Small intestine (tissue), 7 donors: ENCODE measurements at regions not wholly inside any gene's neighbourhood (a gene's known extent, or its start where the extent isn't known, plus 50 kb on each side); places are given as distances from the start of the nearest gene placed in this dataset.
"Not testable (repeated sequence)": the region's sequence is repeated elsewhere in the genome, so short reads cannot be mapped to it uniquely, and the experiment has no call there.

Source experiments
- DNase-seq, 2 donors: peaks; one replicate each; pipeline versions ENCODE4 v3.0.0 to v3.0.0-alpha.2; 2013
- FAIRE-seq: peaks from 2 replicates; lab custom pipeline; 2012; peaks lifted over from hg19 to GRCh38; lab: Jason Lieb, UNC
- H3K27ac ChIP-seq, 3 donors: one replicate each; pipeline ENCODE4 v1.5.1; 2013; ENCODE audit warnings: low read length in 2 of 3, mild to moderate bottlenecking in 2 of 3, control low read depth in 1 of 3, inconsistent platforms in 1 of 3, low read depth in 1 of 3, moderate library complexity in 1 of 3
- H3K27me3 ChIP-seq, 3 donors: one replicate each; pipeline ENCODE4 v1.6.1; 2013; ENCODE audit warnings: low read length in 3 of 3, inconsistent platforms in 1 of 3; ENCODE audit not compliant: control insufficient read depth in 3 of 3, insufficient read depth in 3 of 3
- H3K36me3 ChIP-seq, 3 donors: one replicate each; pipeline ENCODE4 v1.6.1; 2013; ENCODE audit warnings: low read length in 3 of 3, inconsistent platforms in 1 of 3, low read depth in 1 of 3, mild to moderate bottlenecking in 1 of 3, moderate library complexity in 1 of 3; ENCODE audit not compliant: control insufficient read depth in 3 of 3, insufficient read depth in 2 of 3
- H3K4me1 ChIP-seq, 3 donors: one replicate each; pipeline ENCODE4 v1.6.1; 2013; ENCODE audit warnings: low read length in 2 of 3, inconsistent platforms in 1 of 3, low read depth in 1 of 3, mild to moderate bottlenecking in 1 of 3, moderate library complexity in 1 of 3; ENCODE audit not compliant: control insufficient read depth in 3 of 3, insufficient read depth in 2 of 3
- H3K4me3 ChIP-seq, 3 donors: one replicate each; pipeline ENCODE4 v1.5.1; 2013; ENCODE audit warnings: low read length in 3 of 3, control low read depth in 1 of 3, inconsistent platforms in 1 of 3, low read depth in 1 of 3, mild to moderate bottlenecking in 1 of 3, moderate library complexity in 1 of 3
- H3K9me3 ChIP-seq, 2 donors: one replicate each; pipeline ENCODE4 v1.6.1; 2013; ENCODE audit warnings: low read depth in 1 of 2, low read length in 1 of 2; ENCODE audit not compliant: control insufficient read depth in 2 of 2, insufficient read depth in 1 of 2
- WGBS, 3 donors: extraction: QIAGEN DNeasy Blood & Tissue Kit; methylation state at CpG; one replicate each; pipeline ENCODE4 v1.1.7; 2013; 5-methylcytosine and 5-hydroxymethylcytosine counted together
- donor health status: healthy with polysubstance abuse.
- donor health status: control.
- donor health status: control.
- donor health status: Bipolar disorder and iron deficiency.
- donor health status: healthy.

DNA sequence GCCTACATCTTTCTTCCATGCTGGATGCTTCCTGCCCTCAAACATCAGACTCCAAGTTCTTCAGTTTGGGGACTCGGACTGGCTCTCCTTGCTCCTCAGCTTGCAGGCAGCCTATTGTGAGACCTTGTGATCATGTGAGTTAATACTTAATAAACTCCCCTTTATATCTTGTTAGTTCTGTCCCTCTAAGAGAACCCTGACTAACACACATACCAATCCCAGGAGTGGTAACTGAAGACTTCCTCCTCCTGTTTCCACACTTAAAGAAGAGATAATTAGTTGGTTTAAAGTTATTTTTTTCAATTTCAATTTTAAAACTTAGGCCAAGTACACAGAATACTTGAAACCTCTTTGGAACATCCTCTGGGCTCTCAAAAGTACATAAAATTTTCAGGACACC lies 294.2 kb upstream of the SGK1 start:
- H3K4me1 ChIP-seq, H3K36me3 ChIP-seq, H3K4me3 ChIP-seq, H3K27me3 ChIP-seq, H3K9me3 ChIP-seq, DNase-seq, FAIRE-seq, H3K27ac ChIP-seq: not testable (repeated sequence)
- WGBS, 3 donors = 85 to 92% (median 89%) methylated on average over 1 of the region's 1 CpG

DNA sequence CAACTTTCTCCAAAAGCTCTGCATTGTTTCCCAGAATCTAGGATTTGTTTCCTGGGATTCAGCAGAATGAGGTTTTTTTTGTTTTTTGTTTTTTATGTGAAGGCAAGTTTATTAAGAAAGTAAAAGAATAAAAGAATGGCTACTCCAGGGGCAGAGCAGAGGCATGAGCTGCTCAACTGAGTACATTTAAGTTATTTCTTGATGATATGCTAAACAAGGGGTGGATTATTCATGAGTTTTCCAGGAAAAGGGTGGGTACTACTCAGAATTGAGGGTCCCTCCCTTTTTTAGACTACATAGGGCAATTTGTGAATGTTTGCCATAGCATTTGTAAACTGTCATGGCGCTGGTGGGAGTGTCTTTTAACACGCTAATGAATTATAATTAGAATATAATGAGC lies 292.5 kb upstream of the SGK1 start:
- H3K27ac ChIP-seq = no peak overlapping the region
- no peaks in the 10 kb centered on the region for H3K27me3 ChIP-seq
- no peak overlapping the region for H3K4me3 ChIP-seq
- WGBS, 3 donors = 87 to 96% (median 93%) methylated on average over 2 of the region's 2 CpGs
- no peaks in the 10 kb centered on the region for H3K36me3 ChIP-seq
- DNase-seq (no peak), FAIRE-seq (no peak)
- no peaks in the 10 kb centered on the region for H3K4me1 ChIP-seq
- no peaks in the 10 kb centered on the region for H3K9me3 ChIP-seq

DNA sequence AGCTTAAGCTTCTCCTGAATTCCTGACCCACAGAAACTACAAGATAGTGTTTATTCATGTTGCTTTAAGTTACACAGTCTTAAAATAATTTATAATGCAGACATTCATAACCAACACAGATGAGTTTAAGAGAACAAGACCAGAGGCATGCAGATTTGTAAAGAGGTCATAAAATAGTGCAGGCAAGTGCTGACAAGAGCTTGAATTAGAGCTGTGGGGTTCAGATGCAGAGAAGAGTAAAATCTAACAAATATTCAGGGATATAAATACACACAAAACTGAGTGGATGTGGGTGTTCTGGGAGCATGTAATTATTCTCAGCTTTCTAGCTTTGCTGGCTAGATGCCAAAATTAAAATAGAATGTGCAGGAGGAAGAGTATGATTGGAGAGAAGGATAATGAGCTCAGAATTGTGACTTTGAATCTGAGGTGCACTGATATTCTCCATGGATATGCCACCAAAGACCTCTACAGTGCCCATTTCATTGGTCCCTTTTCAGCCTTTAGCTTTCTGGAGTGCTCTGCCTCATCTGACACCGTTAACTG lies 291.9 kb upstream of the SGK1 start:
- 73 to 95% (median 89%) methylated on average over 1 of the region's 1 CpG for WGBS, 3 donors
- no peaks in the 10 kb centered on the region for H3K9me3 ChIP-seq
- H3K27me3 ChIP-seq = no peaks in the 10 kb centered on the region
- no peak overlapping the region for H3K4me3 ChIP-seq
- no peak for FAIRE-seq
- DNase-seq = no peak
- no peak overlapping the region for H3K27ac ChIP-seq
- no peaks in the 10 kb centered on the region for H3K36me3 ChIP-seq
- no peaks in the 10 kb centered on the region for H3K4me1 ChIP-seq

DNA sequence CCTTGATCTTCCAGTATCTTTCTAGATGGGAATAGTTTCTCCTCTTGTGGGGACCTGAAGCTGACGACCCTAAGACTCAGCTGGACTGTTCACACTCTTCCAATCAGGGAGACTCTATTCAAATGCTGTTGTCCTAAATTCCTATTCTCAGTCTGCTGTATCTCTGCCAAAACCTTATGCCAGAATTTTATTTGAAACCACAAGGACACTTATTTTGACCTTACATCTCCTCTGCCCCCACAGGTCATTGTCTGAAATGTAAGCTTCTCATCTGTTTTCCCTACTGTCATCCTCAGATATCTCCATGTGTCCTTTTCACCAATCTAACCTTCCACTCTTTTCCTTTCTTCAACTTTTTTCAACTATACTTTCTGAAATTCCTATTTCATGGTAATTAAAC lies 289.5 kb upstream of the SGK1 start:
- Histone ChIP-seq H3K9me3 (no peaks in the 10 kb centered on the region), H3K27ac (no peak overlapping the region), H3K4me3 (no peak overlapping the region), H3K36me3 (no peaks in the 10 kb centered on the region), H3K27me3 (no peaks in the 10 kb centered on the region), H3K4me1 (no peaks in the 10 kb centered on the region)
- DNase-seq (no peak), FAIRE-seq (no peak)
- 75 to 80% (median 79%) methylated on average over 1 of the region's 1 CpG for WGBS, 3 donors

DNA sequence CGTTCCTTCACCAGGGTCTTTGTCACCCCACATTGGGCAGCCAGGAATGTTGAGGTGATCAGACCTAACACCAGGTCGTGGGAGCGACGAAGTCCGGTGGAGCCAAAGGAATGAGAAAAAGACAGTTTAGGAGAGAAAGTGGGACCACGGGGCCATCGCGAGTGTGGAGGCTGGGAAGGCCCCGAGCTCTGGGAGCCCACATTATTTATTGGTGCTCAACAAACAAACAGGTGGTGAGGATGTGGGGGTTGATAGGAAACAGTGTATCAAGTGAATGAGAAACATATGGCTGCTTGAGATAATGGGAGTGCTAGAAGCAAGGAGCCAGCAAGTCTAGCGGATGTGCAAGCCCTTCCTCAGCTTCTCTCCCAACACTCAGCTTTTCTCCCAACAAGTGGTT lies 287.1 kb upstream of the SGK1 start:
- DNase-seq (no peak), FAIRE-seq (no peak)
- Histone ChIP-seq H3K4me1 (no peaks in the 10 kb centered on the region), H3K27ac (no peak overlapping the region), H3K9me3 (peaks cover 0 to 5% of the 10 kb centered on the region in 2 donors), H3K27me3 (no peaks in the 10 kb centered on the region), H3K36me3 (no peaks in the 10 kb centered on the region), H3K4me3 (no peak overlapping the region)
- 90 to 94% (median 91%) methylated on average over 10 of the region's 10 CpGs for WGBS, 3 donors

DNA sequence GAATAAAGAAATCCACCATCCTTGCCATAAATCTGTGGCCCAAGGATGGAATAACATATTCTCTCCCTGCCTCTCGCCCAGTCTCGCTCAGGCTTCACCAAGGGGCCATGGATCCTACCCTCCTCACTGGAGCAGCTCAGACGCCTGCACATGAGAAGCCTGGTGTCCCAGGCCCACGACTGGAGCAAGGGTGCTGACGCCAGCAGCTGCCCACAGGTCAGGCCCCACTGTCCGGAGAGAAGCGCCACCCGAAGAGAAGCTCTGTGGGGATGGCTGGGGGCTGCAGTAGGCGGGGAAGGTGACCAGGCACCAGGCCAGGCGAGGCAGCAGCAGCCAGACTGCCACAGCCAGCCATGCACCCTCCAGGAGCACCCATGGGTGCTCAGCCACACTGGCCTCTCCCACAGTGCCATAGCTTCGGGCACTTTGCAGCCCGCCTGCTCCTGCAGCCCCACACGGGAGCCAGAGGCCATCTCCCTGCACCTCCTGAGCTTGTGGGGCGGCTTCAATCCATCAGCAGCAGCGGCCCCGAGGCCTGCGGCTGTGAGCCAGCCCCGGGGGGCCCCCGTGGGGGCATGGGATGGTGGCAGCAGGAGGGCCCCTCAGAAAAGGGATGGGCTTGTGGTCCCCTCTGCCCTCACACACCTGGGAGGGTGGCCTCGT lies 286.2 kb upstream of the SGK1 start:
- WGBS, 3 donors = 83 to 87% (median 83%) methylated on average over 18 to 20 of the region's 20 CpGs
- H3K9me3 ChIP-seq = peaks cover 0 to 5% of the 10 kb centered on the region in 2 donors
- FAIRE-seq = no peak
- H3K27me3 ChIP-seq = no peaks in the 10 kb centered on the region
- H3K27ac ChIP-seq = no peak overlapping the region
- H3K4me3 ChIP-seq = no peak overlapping the region
- H3K36me3 ChIP-seq = no peaks in the 10 kb centered on the region
- H3K4me1 ChIP-seq = no peaks in the 10 kb centered on the region
- DNase-seq = no peak

DNA sequence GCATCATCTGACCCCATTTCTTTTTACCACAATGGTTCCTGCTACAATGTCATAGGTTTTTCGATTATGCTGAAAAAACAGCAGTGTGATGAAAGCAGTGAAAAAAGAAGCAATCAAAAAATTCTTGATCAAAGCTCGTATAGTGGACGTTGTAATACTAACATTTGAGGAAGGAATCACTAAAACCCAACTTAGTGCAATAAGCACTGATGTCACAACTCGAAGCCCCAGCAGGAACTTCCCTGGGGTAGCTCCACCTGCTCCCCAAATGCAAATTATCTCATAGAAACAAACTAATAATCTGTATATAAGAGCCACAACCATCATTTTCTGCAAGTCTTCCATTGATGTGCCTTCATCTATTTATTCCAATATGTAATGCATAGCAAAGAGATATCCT lies 285.6 kb upstream of the SGK1 start:
- Histone ChIP-seq H3K27ac (no peak overlapping the region), H3K27me3 (no peaks in the 10 kb centered on the region), H3K36me3 (no peaks in the 10 kb centered on the region), H3K4me1 (no peaks in the 10 kb centered on the region), H3K9me3 (peaks cover 0 to 5% of the 10 kb centered on the region in 2 donors), H3K4me3 (no peak overlapping the region)
- no peak for DNase-seq
- WGBS, 3 donors = 84 to 85% (median 84%) methylated on average over 4 of the region's 4 CpGs
- no peak for FAIRE-seq

DNA sequence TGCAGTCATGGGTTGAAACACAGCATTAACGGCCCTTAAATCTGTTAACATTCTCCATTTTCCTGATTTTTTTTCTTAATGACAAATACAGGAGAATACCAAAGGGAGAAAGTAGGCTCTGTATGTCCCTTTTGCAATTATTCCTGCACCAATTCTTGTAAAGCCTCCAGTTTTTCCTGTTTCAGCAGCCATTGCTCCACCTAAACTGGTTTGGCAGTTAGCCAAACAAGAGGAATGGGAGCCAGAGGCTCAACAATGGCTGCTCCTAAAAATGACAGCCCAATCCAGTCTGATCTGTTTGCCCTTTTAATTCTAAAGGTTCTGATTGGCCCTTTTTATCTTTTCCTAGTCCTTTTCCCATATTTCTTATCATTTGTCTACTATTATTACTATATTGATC lies 284.2 kb upstream of the SGK1 start:
- no peak overlapping the region for H3K4me3 ChIP-seq
- no peak overlapping the region for H3K27ac ChIP-seq
- no peaks in the 10 kb centered on the region for H3K36me3 ChIP-seq
- H3K9me3 ChIP-seq = peaks cover 0 to 5% of the 10 kb centered on the region in 2 donors
- no peak for FAIRE-seq
- H3K4me1 ChIP-seq = no peaks in the 10 kb centered on the region
- H3K27me3 ChIP-seq = no peaks in the 10 kb centered on the region
- DNase-seq = no peak
- 73 to 92% (median 89%) methylated on average over 1 of the region's 1 CpG for WGBS, 3 donors

DNA sequence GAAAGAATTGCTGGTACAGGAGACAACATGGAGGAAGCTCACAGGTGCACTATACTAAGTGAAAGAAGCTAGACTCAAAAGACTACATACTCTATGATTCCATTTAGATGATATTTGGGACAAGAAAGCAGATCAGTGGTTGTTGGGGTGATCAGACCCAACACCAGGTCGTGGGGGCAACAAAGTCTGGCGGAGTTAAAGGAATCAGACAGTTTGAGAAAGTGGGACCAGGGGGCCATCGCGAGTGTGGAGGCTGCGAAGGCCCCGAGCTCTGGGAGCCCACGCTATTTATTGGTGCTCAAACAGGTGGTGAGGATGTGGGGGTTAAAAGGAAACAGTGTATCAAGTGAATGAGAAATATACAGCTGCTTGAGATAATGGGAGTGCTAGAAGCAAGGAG lies 282.8 kb upstream of the SGK1 start:
- Histone ChIP-seq H3K27ac (no peak overlapping the region), H3K9me3 (peaks cover 0 to 5% of the 10 kb centered on the region in 2 donors), H3K4me3 (no peak overlapping the region), H3K27me3 (no peaks in the 10 kb centered on the region), H3K36me3 (no peaks in the 10 kb centered on the region), H3K4me1 (no peaks in the 10 kb centered on the region)
- WGBS, 3 donors = 81 to 89% (median 88%) methylated on average over 7 of the region's 7 CpGs
- FAIRE-seq (no peak), DNase-seq (no peak)
